Body of pancreas (tissue), 4 donors: ENCODE measurements at regions not wholly inside any gene's neighbourhood (a gene's known extent, or its start where the extent isn't known, plus 50 kb on each side); places are given as distances from the start of the nearest gene placed in this dataset.

Experiments used
- CTCF ChIP-seq, 7 experiments: fragments of 450-650 bp in 4 of 7; fragments of 200-600 bp in 3 of 7; sonication (generic) in 3 of 7; IDR thresholded peaks; one replicate each; pipeline ENCODE4 v1.5.1; 2016 to 2019; ENCODE audit warnings: antibody characterized with exemption in 7 of 7
- POLR2A ChIP-seq, 3 donors: fragments of 450-650 bp; IDR thresholded peaks; one replicate each; pipeline ENCODE4 v1.6.1; 2016; ENCODE audit warnings: antibody characterized with exemption in 3 of 3, mild to moderate bottlenecking in 2 of 3

GRCh38 chr2:10520154-10520553 is 72.0 kb upstream of the ODC1 start:
- no peak for TF ChIP-seq CTCF (IDR thresholded peaks at IDR 0.05)
- TF ChIP-seq POLR2A (IDR thresholded peaks at IDR 0.05), result no peak
